ENCODE measurements at regions not wholly inside any gene's neighbourhood (a gene's known extent, or its start where the extent isn't known, plus 50 kb on each side); places are given as distances from the start of the nearest gene placed in this dataset.
"Not testable (repeated sequence)": the region's sequence is repeated elsewhere in the genome, so short reads cannot be mapped to it uniquely, and the experiment has no call there.

- H2AFZ ChIP-seq (ENCODE audit: low read depth, low read length); H3K4me2 ChIP-seq (ENCODE audit: insufficient read depth, low read length); BruUV-seq (replicated peaks); H3K27ac ChIP-seq (ENCODE audit: insufficient read depth, low read depth, low read length); H3K9me1 ChIP-seq (replicated peaks; ENCODE audit: control insufficient read depth, extremely low read depth, insufficient read depth, low read length); H4K20me1 ChIP-seq (replicated peaks; ENCODE audit: control insufficient read depth, extremely low read depth, insufficient read depth, low read length); H3K9ac ChIP-seq (replicated peaks; ENCODE audit: extremely low read depth, insufficient read depth, low read length); H3K79me2 ChIP-seq (ENCODE audit: control insufficient read depth, insufficient read depth, low read length); DNase-seq (ENCODE audit: low read depth, low spot score); H3K27me3 ChIP-seq (ENCODE audit: control insufficient read depth in 2 of 2, insufficient read depth in 2 of 2, low read length in 2 of 2); FAIRE-seq; POLR2A ChIA-PET; H3K36me3 ChIP-seq (ENCODE audit: control insufficient read depth in 2 of 2, extremely low read depth in 1 of 2, insufficient read depth in 2 of 2, low read length in 2 of 2); intact Hi-C loops (cut with micrococcal nuclease); dilution Hi-C loops (cut with MboI; ENCODE audit: extremely low pct_ligation_motif_present, low sequenced_read_pairs); H3K9me3 ChIP-seq (replicated peaks; ENCODE audit: control insufficient read depth, insufficient read depth, low read length); H3K4me3 ChIP-seq (replicated peaks in 1 of 3; ENCODE audit: insufficient read depth in 1 of 3, low read depth in 1 of 3, low read length in 3 of 3); CTCF ChIA-PET; H3K4me1 ChIP-seq (ENCODE audit: control insufficient read depth, extremely low read depth, insufficient read depth, low read length): not testable (repeated sequence)
- peak in 1 of 2 donors; percentile 1 for TF ChIP-seq CTCF (IDR thresholded peaks at IDR 0.05; ENCODE audit: extremely low read depth in 1 of 2, insufficient read depth in 1 of 2, low read depth in 1 of 2, low read length in 2 of 2)
These were observed 67.2 kb downstream of the CDRT15L2 start for GRCh38 chr17:20646661-20647272.

- H3K4me2 ChIP-seq (ENCODE audit: insufficient read depth, low read length); H3K27me3 ChIP-seq (ENCODE audit: control insufficient read depth in 2 of 2, insufficient read depth in 2 of 2, low read length in 2 of 2); H3K9me3 ChIP-seq (replicated peaks; ENCODE audit: control insufficient read depth, insufficient read depth, low read length); H3K27ac ChIP-seq (ENCODE audit: insufficient read depth, low read depth, low read length); POLR2A ChIA-PET; H3K9ac ChIP-seq (replicated peaks; ENCODE audit: extremely low read depth, insufficient read depth, low read length); intact Hi-C loops (cut with micrococcal nuclease); CTCF ChIA-PET; H3K36me3 ChIP-seq (ENCODE audit: control insufficient read depth in 2 of 2, extremely low read depth in 1 of 2, insufficient read depth in 2 of 2, low read length in 2 of 2); H4K20me1 ChIP-seq (replicated peaks; ENCODE audit: control insufficient read depth, extremely low read depth, insufficient read depth, low read length); H3K4me1 ChIP-seq (ENCODE audit: control insufficient read depth, extremely low read depth, insufficient read depth, low read length); H3K4me3 ChIP-seq (replicated peaks in 1 of 3; ENCODE audit: insufficient read depth in 1 of 3, low read depth in 1 of 3, low read length in 3 of 3); FAIRE-seq; DNase-seq (ENCODE audit: low read depth, low spot score); H3K79me2 ChIP-seq (ENCODE audit: control insufficient read depth, insufficient read depth, low read length); H3K9me1 ChIP-seq (replicated peaks; ENCODE audit: control insufficient read depth, extremely low read depth, insufficient read depth, low read length); H2AFZ ChIP-seq (ENCODE audit: low read depth, low read length); dilution Hi-C loops (cut with MboI; ENCODE audit: extremely low pct_ligation_motif_present, low sequenced_read_pairs); BruUV-seq (replicated peaks): not testable (repeated sequence)
These were observed 69.7 kb downstream of the CDRT15L2 start for GRCh38 chr17:20649097-20649767.

- dilution Hi-C loops (cut with MboI; ENCODE audit: extremely low pct_ligation_motif_present, low sequenced_read_pairs), result not testable (repeated sequence)
These were observed 71.5 kb downstream of the CDRT15L2 start for GRCh38 chr17:20651022-20651421.

More at GRCh38 chr17:20651022-20651421, 71.5 kb downstream of the CDRT15L2 start:
- H3K9me3 ChIP-seq (replicated peaks; ENCODE audit: control insufficient read depth, insufficient read depth, low read length); H3K9me1 ChIP-seq (replicated peaks; ENCODE audit: control insufficient read depth, extremely low read depth, insufficient read depth, low read length); FAIRE-seq; H3K79me2 ChIP-seq (ENCODE audit: control insufficient read depth, insufficient read depth, low read length); DNase-seq (ENCODE audit: low read depth, low spot score); H3K27me3 ChIP-seq (ENCODE audit: control insufficient read depth in 2 of 2, insufficient read depth in 2 of 2, low read length in 2 of 2); H4K20me1 ChIP-seq (replicated peaks; ENCODE audit: control insufficient read depth, extremely low read depth, insufficient read depth, low read length); H3K36me3 ChIP-seq (ENCODE audit: control insufficient read depth in 2 of 2, extremely low read depth in 1 of 2, insufficient read depth in 2 of 2, low read length in 2 of 2); BruUV-seq (replicated peaks); H3K9ac ChIP-seq (replicated peaks; ENCODE audit: extremely low read depth, insufficient read depth, low read length); H2AFZ ChIP-seq (ENCODE audit: low read depth, low read length); H3K4me2 ChIP-seq (ENCODE audit: insufficient read depth, low read length); POLR2A ChIA-PET; H3K4me1 ChIP-seq (ENCODE audit: control insufficient read depth, extremely low read depth, insufficient read depth, low read length); H3K27ac ChIP-seq (ENCODE audit: insufficient read depth, low read depth, low read length); CTCF ChIA-PET; H3K4me3 ChIP-seq (replicated peaks in 1 of 3; ENCODE audit: insufficient read depth in 1 of 3, low read depth in 1 of 3, low read length in 3 of 3); intact Hi-C loops (cut with micrococcal nuclease): not testable (repeated sequence)

Measured in endothelial cell of umbilical vein (primary cell).